GM23338 (cell line): ENCODE measurements at regions not wholly inside any gene's neighbourhood (a gene's known extent, or its start where the extent isn't known, plus 50 kb on each side); places are given as distances from the start of the nearest gene placed in this dataset.

Experiments used
- ATAC-seq: fragments of 200-7000 bp; cut with Tn5 transposase; 3 replicates; pipeline ENCODE4 v1.9.1; 2020
- DNase-seq: peaks from one replicate; pipeline ENCODE4 v3.0.0-alpha.2; 2015; ENCODE audit warnings: low spot score
- H2AFZ ChIP-seq: fragments of 200-600 bp; sonication (generic); 2 replicates; pipeline ENCODE4 v1.8.0; 2016; ENCODE audit warnings: antibody characterized with exemption, mild to moderate bottlenecking, moderate library complexity
- H3F3A ChIP-seq: fragments of 200-600 bp; sonication (generic); replicated peaks from 2 replicates; pipeline ENCODE4 v1.8.0; 2017; ENCODE audit warnings: antibody characterized with exemption, mixed run types, low read depth
- H3K27ac ChIP-seq: fragments of 200-600 bp; sonication (generic); 2 replicates; pipeline ENCODE4 v1.6.1; 2016; ENCODE audit warnings: low read depth
- H3K27me3 ChIP-seq: fragments of 200-600 bp; sonication (generic); 2 replicates; pipeline ENCODE4 v1.8.0; 2016; ENCODE audit warnings: mild to moderate bottlenecking, mixed run types, moderate library complexity; ENCODE audit not compliant: insufficient read depth
- H3K36me3 ChIP-seq: fragments of 200-600 bp; sonication (generic); 2 replicates; pipeline ENCODE4 v1.8.0; 2016; ENCODE audit warnings: mild to moderate bottlenecking; ENCODE audit not compliant: insufficient read depth
- H3K4me1 ChIP-seq: fragments of 200-600 bp; sonication (generic); 2 replicates; pipeline ENCODE4 v1.8.0; 2016; ENCODE audit warnings: mild to moderate bottlenecking, moderate library complexity; ENCODE audit not compliant: insufficient read depth
- H3K4me2 ChIP-seq: fragments of 200-600 bp; sonication (generic); 2 replicates; pipeline ENCODE4 v1.7.1; 2017; ENCODE audit warnings: mixed run types
- H3K4me3 ChIP-seq: fragments of 200-600 bp; sonication (generic); 2 replicates; pipeline ENCODE4 v1.6.1; 2016; ENCODE audit warnings: mixed run types
- H3K79me2 ChIP-seq: fragments of 200-600 bp; sonication (generic); replicated peaks from 2 replicates; pipeline ENCODE4 v1.8.0; 2017; ENCODE audit warnings: mild to moderate bottlenecking; ENCODE audit not compliant: insufficient read depth
- H3K9me2 ChIP-seq: fragments of 200-600 bp; sonication (generic); 2 replicates; pipeline ENCODE4 v1.8.0; 2017; ENCODE audit not compliant: insufficient read depth
- H4K20me1 ChIP-seq: fragments of 200-600 bp; sonication (generic); replicated peaks from 2 replicates; pipeline ENCODE4 v1.8.0; 2017; ENCODE audit warnings: mild to moderate bottlenecking; ENCODE audit not compliant: insufficient read depth
- H3K27ac Mint-ChIP-seq: 2 replicates; pipeline ENCODE4 v1.8.0; 2020; ENCODE audit warnings: inconsistent platforms, mild to moderate bottlenecking, moderate library complexity, mixed read lengths
- H3K27me3 Mint-ChIP-seq: 3 replicates; pipeline ENCODE4 v1.8.0; 2022; ENCODE audit warnings: low read depth, mild to moderate bottlenecking, moderate library complexity, mixed read lengths, inconsistent platforms; ENCODE audit not compliant: insufficient read depth, poor library complexity
- H3K36me3 Mint-ChIP-seq: 3 replicates; pipeline ENCODE4 v1.8.0; 2021; ENCODE audit warnings: low read depth, mild to moderate bottlenecking, inconsistent platforms, moderate library complexity, mixed read lengths
- H3K4me1 Mint-ChIP-seq: 3 replicates; pipeline ENCODE4 v1.8.0; 2020; ENCODE audit warnings: mild to moderate bottlenecking, inconsistent platforms, mixed read lengths
- H3K4me3 Mint-ChIP-seq: 3 replicates; pipeline ENCODE4 v1.8.0; 2021; ENCODE audit warnings: moderate library complexity, mild to moderate bottlenecking, inconsistent platforms, mixed read lengths
- H3K9me3 Mint-ChIP-seq: 3 replicates; pipeline ENCODE4 v1.8.0; 2020; ENCODE audit warnings: moderate library complexity, mild to moderate bottlenecking, inconsistent platforms, mixed read lengths
- CREB1 ChIP-seq: fragments of 250-450 bp; sonication (Bioruptor Pico); IDR thresholded peaks from 2 replicates; pipeline ENCODE4 v1.5.0; 2020; ENCODE audit warnings: low read depth, mild to moderate bottlenecking, moderate library complexity
- CTCF ChIP-seq, 2 experiments: fragments of 200-600 bp in 1 of 2; sonication (generic) in 1 of 2; conservative IDR thresholded peaks; 2 replicates each; pipeline versions ENCODE4 v1.5.1 to v1.6.1; 2016 to 2017; ENCODE audit warnings: antibody characterized with exemption in 2 of 2, low read depth in 2 of 2, mild to moderate bottlenecking in 2 of 2, moderate library complexity in 1 of 2
- ETS1 ChIP-seq: IDR thresholded peaks from 2 replicates; pipeline ENCODE4 v1.6.1; 2016; ENCODE audit warnings: antibody characterized with exemption
- EZH2 ChIP-seq: fragments of 200-600 bp; sonication (generic); IDR thresholded peaks from one replicate; pipeline ENCODE4 v1.8.0; 2017; ENCODE audit warnings: antibody characterized with exemption, mild to moderate bottlenecking, low read depth; ENCODE audit not compliant: unreplicated experiment
- EZH2phosphoT487 ChIP-seq: fragments of 200-600 bp; sonication (generic); IDR thresholded peaks from one replicate; pipeline ENCODE4 v1.8.1; 2018; ENCODE audit warnings: antibody characterized with exemption; ENCODE audit not compliant: unreplicated experiment
- JUNB ChIP-seq: IDR thresholded peaks from one replicate; pipeline ENCODE4 v1.6.1; 2016; ENCODE audit warnings: antibody characterized with exemption; ENCODE audit not compliant: unreplicated experiment
- NANOG ChIP-seq: IDR thresholded peaks from 2 replicates; pipeline ENCODE4 v1.6.1; 2016; ENCODE audit warnings: antibody characterized with exemption, borderline replicate concordance
- POLR2AphosphoS5 ChIP-seq: IDR thresholded peaks from 2 replicates; pipeline ENCODE4 v1.6.1; 2016; ENCODE audit warnings: antibody characterized with exemption, low read depth
- REST ChIP-seq: IDR thresholded peaks from one replicate; pipeline ENCODE4 v1.6.1; 2018; ENCODE audit warnings: antibody characterized with exemption; ENCODE audit not compliant: unreplicated experiment
- STAT1 ChIP-seq: IDR thresholded peaks from one replicate; pipeline ENCODE4 v1.6.1; 2016; ENCODE audit warnings: antibody characterized with exemption; ENCODE audit not compliant: unreplicated experiment
- ZNF114 ChIP-seq: fragments of 250-450 bp; sonication (Bioruptor Pico); IDR thresholded peaks from 2 replicates; pipeline ENCODE4 v1.5.0; 2020; ENCODE audit warnings: mild to moderate bottlenecking, moderate library complexity
- ZNF331 ChIP-seq: fragments of 250-450 bp; sonication (Bioruptor Pico); IDR thresholded peaks from 2 replicates; pipeline ENCODE4 v1.5.0; 2020; ENCODE audit warnings: low read depth, mild to moderate bottlenecking, moderate library complexity
- ZNF462 ChIP-seq: fragments of 250-450 bp; sonication (Bioruptor Pico); IDR thresholded peaks from 2 replicates; pipeline ENCODE4 v1.5.0; 2020; ENCODE audit warnings: mild to moderate bottlenecking, moderate library complexity

- no peaks in the 10 kb centered on the region for H3K9me3 Mint-ChIP-seq
- H3K4me3 Mint-ChIP-seq, result no peak overlapping the region
- no peaks in the 10 kb centered on the region for H3F3A ChIP-seq
- no peaks in the 10 kb centered on the region for H3K4me1 ChIP-seq
- TF ChIP-seq ETS1, result no peak
- no peak for TF ChIP-seq ZNF114 (CRISPR knock-in tag)
- no peak for TF ChIP-seq EZH2
- TF ChIP-seq REST, result no peak
- TF ChIP-seq POLR2AphosphoS5, result no peak
- TF ChIP-seq CREB1 (CRISPR knock-in tag), result no peak
- TF ChIP-seq STAT1, result no peak
- no peak for TF ChIP-seq NANOG
- no peak for TF ChIP-seq JUNB
- TF ChIP-seq EZH2phosphoT487, result no peak
- no peak for TF ChIP-seq CTCF (conservative IDR thresholded peaks at IDR 0.05; ENCODE audit: low read depth in 2 of 2)
- TF ChIP-seq ZNF462 (CRISPR knock-in tag), result no peak
- no peak for TF ChIP-seq ZNF331 (CRISPR knock-in tag)
- no peaks in the 10 kb centered on the region for H3K79me2 ChIP-seq
- no peaks in the 10 kb centered on the region for H3K36me3 Mint-ChIP-seq
- H2AFZ ChIP-seq, result no peak overlapping the region
- no peak for DNase-seq
- no peaks in the 10 kb centered on the region for H3K27me3 Mint-ChIP-seq
- no peaks in the 10 kb centered on the region for H3K4me1 Mint-ChIP-seq
- H3K9me2 ChIP-seq, result no peaks in the 10 kb centered on the region
- no peak overlapping the region for H3K27ac ChIP-seq
- H3K4me2 ChIP-seq, result no peak overlapping the region
- H3K36me3 ChIP-seq, result no peaks in the 10 kb centered on the region
- no peak for ATAC-seq
- no peak overlapping the region for H3K27ac Mint-ChIP-seq
- H4K20me1 ChIP-seq, result no peaks in the 10 kb centered on the region
- no peaks in the 10 kb centered on the region for H3K27me3 ChIP-seq
- no peak overlapping the region for H3K4me3 ChIP-seq
Observed at GRCh38 chr12:76223869-76224268, 124.3 kb downstream of the BBS10 start.
